Ovary (tissue), 7 donors: ENCODE measurements at regions not wholly inside any gene's neighbourhood (a gene's known extent, or its start where the extent isn't known, plus 50 kb on each side); places are given as distances from the start of the nearest gene placed in this dataset.

Experiments
- DNase-seq, 5 donors: peaks; one replicate each; pipeline ENCODE4 v3.0.0-alpha.2; 2019 to 2020
- H3K27ac ChIP-seq, 2 donors: fragments of 200-600 bp; one replicate each; pipeline versions ENCODE4 v1.5.1 to v1.8.0; 2019 to 2022
- H3K27me3 ChIP-seq: fragments of 200-600 bp; one replicate; pipeline ENCODE4 v1.8.0; 2022
- H3K36me3 ChIP-seq: fragments of 200-600 bp; sonication (generic); one replicate; pipeline ENCODE4 v1.5.1; 2019
- H3K4me1 ChIP-seq: one replicate; pipeline ENCODE4 v1.8.1; 2013; ENCODE audit warnings: mild to moderate bottlenecking, moderate library complexity; ENCODE audit not compliant: insufficient read depth
- H3K4me3 ChIP-seq: fragments of 200-600 bp; sonication (generic); one replicate; pipeline ENCODE4 v1.5.1; 2017
- H3K9me3 ChIP-seq, 2 donors: fragments of 200-600 bp in 1 of 2; sonication (generic) in 1 of 2; one replicate each; pipeline versions ENCODE4 v1.5.1 to v1.8.1; 2013 to 2019; ENCODE audit warnings: mild to moderate bottlenecking in 1 of 2, moderate library complexity in 1 of 2
- CTCF ChIP-seq, 3 donors: fragments of 450-650 bp in 2 of 3; fragments of 200-600 bp in 1 of 3; IDR thresholded peaks; one replicate each; pipeline versions ENCODE4 v1.5.1 to v1.8.0; 2016 to 2022; ENCODE audit warnings: antibody characterized with exemption in 3 of 3, mild to moderate bottlenecking in 1 of 3
- EP300 ChIP-seq: sonication (generic); formaldehyde crosslinking; IDR thresholded peaks from one replicate; pipeline ENCODE4 v1.6.1; 2017; ENCODE audit warnings: antibody characterized with exemption
- POLR2A ChIP-seq: fragments of 450-650 bp; IDR thresholded peaks from one replicate; pipeline ENCODE4 v1.6.1; 2017; ENCODE audit warnings: antibody characterized with exemption, mild to moderate bottlenecking, moderate library complexity
- WGBS, 3 donors: extraction: QIAGEN DNeasy Blood & Tissue Kit in 1 of 3; methylation state at CpG; one replicate each; pipeline versions ENCODE4 v1.1.5 to v1.1.7; 2013 to 2017; 5-methylcytosine and 5-hydroxymethylcytosine counted together
- intact Hi-C, 4 donors: fragments of 100-400 bp; cut with DNase I; formaldehyde crosslinking; loops; one replicate each; pipeline versions ENCODE4 v1.11.0 to v1.15.1; 2022 to 2023
- donor health status: DM: no; HTN: no; CAD: no; lungs with moderate emphysema.
- donor health status: DM: no; HTN: no; CAD: no.
- donor health status: Bipolar disorder and iron deficiency.
- donor health status: DM: no; HTN: no; CAD: no.
- donor health status: DM: yes; HTN: yes; CAD: no.

GRCh38 chr6:25215881-25216280 lies 63.3 kb upstream of the CARMIL1 start:
- Histone ChIP-seq H3K9me3 (no peaks in the 10 kb centered on the region), H3K27ac (no peak overlapping the region), H3K4me3 (no peak overlapping the region), H3K4me1 (no peaks in the 10 kb centered on the region), H3K27me3 (no peaks in the 10 kb centered on the region), H3K36me3 (no peaks in the 10 kb centered on the region)
- intact Hi-C loops: no loop called here
- 92 to 95% (median 94%) methylated on average over 7 of the region's 7 CpGs for WGBS, 3 donors
- TF ChIP-seq POLR2A: no peak
- no peak for TF ChIP-seq EP300
- no peak for TF ChIP-seq CTCF (IDR thresholded peaks at IDR 0.05)
- no peak for DNase-seq

GRCh38 chr6:25217302-25217701 lies 61.9 kb upstream of the CARMIL1 start:
- DNase-seq: no peak
- Histone ChIP-seq H3K4me1 (no peaks in the 10 kb centered on the region), H3K9me3 (no peaks in the 10 kb centered on the region), H3K27ac (no peak overlapping the region), H3K27me3 (no peaks in the 10 kb centered on the region), H3K4me3 (no peak overlapping the region), H3K36me3 (no peaks in the 10 kb centered on the region)
- TF ChIP-seq EP300: no peak
- TF ChIP-seq POLR2A: no peak
- TF ChIP-seq CTCF (IDR thresholded peaks at IDR 0.05): no peak
- 79 to 95% (median 84%) methylated on average over 2 of the region's 2 CpGs for WGBS, 3 donors
- intact Hi-C loops: no loop called here

GRCh38 chr6:25217829-25218228 lies 61.3 kb upstream of the CARMIL1 start:
- whole genome bisulfite sequencing, 3 donors: 90 to 98% (median 92%) methylated on average over 3 of the region's 3 CpGs
- intact Hi-C loops: no loop called here
- Histone ChIP-seq H3K9me3 (no peaks in the 10 kb centered on the region), H3K4me1 (no peaks in the 10 kb centered on the region), H3K4me3 (no peak overlapping the region), H3K27ac (no peak overlapping the region), H3K27me3 (no peaks in the 10 kb centered on the region), H3K36me3 (no peaks in the 10 kb centered on the region)
- no peak for TF ChIP-seq EP300
- TF ChIP-seq CTCF (IDR thresholded peaks at IDR 0.05): no peak
- TF ChIP-seq POLR2A: no peak
- DNase-seq: no peak

GRCh38 chr6:25218346-25218745 lies 60.8 kb upstream of the CARMIL1 start:
- 81 to 93% (median 83%) methylated on average over 24 of the region's 24 CpGs for WGBS, 3 donors
- intact Hi-C loops: no loop called here

More at GRCh38 chr6:25218346-25218745, 60.8 kb upstream of the CARMIL1 start:
- Histone ChIP-seq H3K9me3 (no peaks in the 10 kb centered on the region), H3K4me1 (no peaks in the 10 kb centered on the region), H3K36me3 (no peaks in the 10 kb centered on the region), H3K27ac (no peak overlapping the region), H3K27me3 (no peaks in the 10 kb centered on the region), H3K4me3 (no peak overlapping the region)
- TF ChIP-seq CTCF (IDR thresholded peaks at IDR 0.05) (no peak), POLR2A (no peak), EP300 (no peak)
- DNase-seq: no peak
